Left ventricle myocardium inferior (tissue), 1 donor: ENCODE measurements at regions not wholly inside any gene's neighbourhood (a gene's known extent, or its start where the extent isn't known, plus 50 kb on each side); places are given as distances from the start of the nearest gene placed in this dataset.

Experiments used
- DNase-seq: peaks from one replicate; pipeline ENCODE4 v3.0.0-alpha.2; 2020
- H3K27ac ChIP-seq: fragments of 200-600 bp; replicated peaks from 2 replicates; pipeline ENCODE4 v1.8.0; 2021
- H3K27me3 ChIP-seq: fragments of 200-600 bp; 2 replicates; pipeline ENCODE4 v1.8.0; 2021; ENCODE audit warnings: low read depth
- H3K36me3 ChIP-seq: fragments of 200-600 bp; 2 replicates; pipeline ENCODE4 v1.8.0; 2021
- H3K4me1 ChIP-seq: fragments of 200-600 bp; 2 replicates; pipeline ENCODE4 v1.8.0; 2021
- H3K4me3 ChIP-seq: fragments of 200-600 bp; 2 replicates; pipeline ENCODE4 v1.8.0; 2021; ENCODE audit warnings: mild to moderate bottlenecking, moderate library complexity
- H3K9me3 ChIP-seq: fragments of 200-600 bp; replicated peaks from 2 replicates; pipeline ENCODE4 v1.8.0; 2021
- CTCF ChIP-seq: fragments of 200-600 bp; IDR thresholded peaks from 2 replicates; pipeline ENCODE4 v1.8.0; 2021; ENCODE audit warnings: antibody characterized with exemption, mild to moderate bottlenecking, borderline replicate concordance
- intact Hi-C: fragments of 100-400 bp; cut with micrococcal nuclease; formaldehyde crosslinking; loops from one replicate; pipeline ENCODE4 v1.11.0; 2022
- donor health status: DM: no; HTN: yes; CAD: no; lungs with severe emphysema.

- no peaks in the 10 kb centered on the region for H3K4me1 ChIP-seq
- H3K36me3 ChIP-seq = no peaks in the 10 kb centered on the region
- H3K9me3 ChIP-seq = no peaks in the 10 kb centered on the region
- no peak for TF ChIP-seq CTCF
- peaks cover 55% of the 10 kb centered on the region for H3K27me3 ChIP-seq
- intact Hi-C loops = no loop called here
- H3K27ac ChIP-seq = no peak overlapping the region
- no peak for DNase-seq
- no peak overlapping the region for H3K4me3 ChIP-seq
Measured at GRCh38 chr5:34449639-34450038, 206.5 kb upstream of the RAI14 start.

- Histone ChIP-seq H3K4me1 (no peaks in the 10 kb centered on the region), H3K36me3 (no peaks in the 10 kb centered on the region), H3K4me3 (no peak overlapping the region), H3K9me3 (no peaks in the 10 kb centered on the region), H3K27ac (no peak overlapping the region), H3K27me3 (peaks cover 58% of the 10 kb centered on the region)
- intact Hi-C loops = no loop called here
- no peak for DNase-seq
- TF ChIP-seq CTCF = no peak
Measured at GRCh38 chr5:34450338-34450737, 205.8 kb upstream of the RAI14 start.

- Histone ChIP-seq H3K4me1 (no peaks in the 10 kb centered on the region), H3K36me3 (no peaks in the 10 kb centered on the region), H3K27me3 (peaks cover 60% of the 10 kb centered on the region), H3K9me3 (no peaks in the 10 kb centered on the region), H3K4me3 (no peak overlapping the region), H3K27ac (no peak overlapping the region)
- intact Hi-C loops = no loop called here
- DNase-seq = no peak
- no peak for TF ChIP-seq CTCF
Measured at GRCh38 chr5:34452170-34452828, 203.8 kb upstream of the RAI14 start.

GRCh38 chr5:34455098-34455497 is 201.0 kb upstream of the RAI14 start:
- intact Hi-C loops = no loop called here

GRCh38 chr5:34459908-34460307 is 196.2 kb upstream of the RAI14 start:
- no peak for DNase-seq
- no peaks in the 10 kb centered on the region for H3K4me1 ChIP-seq
- H3K27ac ChIP-seq = no peak overlapping the region
- intact Hi-C loops = loop anchor here (10.0 kb wide), 1 partner anchor 465 kb away; no protein-coding TSS in a partner anchor
- H3K36me3 ChIP-seq = no peaks in the 10 kb centered on the region
- no peak overlapping the region for H3K4me3 ChIP-seq
- peaks cover 19% of the 10 kb centered on the region for H3K9me3 ChIP-seq
- H3K27me3 ChIP-seq = peaks cover 5% of the 10 kb centered on the region
- TF ChIP-seq CTCF = no peak

More at GRCh38 chr5:34455098-34455497, 201.0 kb upstream of the RAI14 start:
- no peaks in the 10 kb centered on the region for H3K36me3 ChIP-seq
- peaks cover 37% of the 10 kb centered on the region for H3K27me3 ChIP-seq
- no peak for DNase-seq
- no peak overlapping the region for H3K27ac ChIP-seq
- H3K4me1 ChIP-seq = no peaks in the 10 kb centered on the region
- no peak for TF ChIP-seq CTCF
- H3K4me3 ChIP-seq = no peak overlapping the region
- peaks cover 5% of the 10 kb centered on the region for H3K9me3 ChIP-seq
